ENCODE measurements at regions not wholly inside any gene's neighbourhood (a gene's known extent, or its start where the extent isn't known, plus 50 kb on each side); places are given as distances from the start of the nearest gene placed in this dataset.

- no peak for TF ChIP-seq POLR2A (IDR thresholded peaks at IDR 0.05; ENCODE audit: low read depth, low read length)
- TF ChIP-seq POLR2AphosphoS5 (IDR thresholded peaks at IDR 0.05; ENCODE audit: low read depth, low read length) = no peak
These were observed 1101.8 kb downstream of the TAF11L14 start for GRCh38 chr5:18736051-18736398.

All from GM12892 (cell line).